GM19043 (cell line): ENCODE measurements at regions not wholly inside any gene's neighbourhood (a gene's known extent, or its start where the extent isn't known, plus 50 kb on each side); places are given as distances from the start of the nearest gene placed in this dataset.

ENCODE experiments used
- ATAC-seq: cut with Tn5 transposase; IDR thresholded peaks from one replicate; pipeline ENCODE4 v1.9.1; 2021; ENCODE audit warnings: low read depth; ENCODE audit not compliant: unreplicated experiment

DNA sequence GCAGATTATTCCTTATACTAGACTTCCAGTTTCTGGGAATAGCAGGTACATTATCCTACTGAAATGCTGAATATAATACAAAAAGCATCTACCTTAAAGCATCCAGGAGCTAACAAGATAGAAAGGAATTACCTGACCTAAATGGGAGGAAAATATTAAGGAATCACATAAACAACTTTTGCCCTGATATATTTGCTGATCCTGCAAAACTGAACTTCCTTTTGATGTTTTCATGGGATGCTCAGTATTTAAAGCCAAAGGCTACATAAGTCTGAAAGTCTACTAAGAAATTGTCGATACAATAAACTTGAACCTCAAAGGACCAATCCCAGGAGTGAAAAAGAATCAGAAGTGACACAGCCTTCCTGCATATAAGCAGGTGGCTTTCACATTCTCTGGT is 85.6 kb upstream of the C1orf21 start:
- ATAC-seq: no peak

DNA sequence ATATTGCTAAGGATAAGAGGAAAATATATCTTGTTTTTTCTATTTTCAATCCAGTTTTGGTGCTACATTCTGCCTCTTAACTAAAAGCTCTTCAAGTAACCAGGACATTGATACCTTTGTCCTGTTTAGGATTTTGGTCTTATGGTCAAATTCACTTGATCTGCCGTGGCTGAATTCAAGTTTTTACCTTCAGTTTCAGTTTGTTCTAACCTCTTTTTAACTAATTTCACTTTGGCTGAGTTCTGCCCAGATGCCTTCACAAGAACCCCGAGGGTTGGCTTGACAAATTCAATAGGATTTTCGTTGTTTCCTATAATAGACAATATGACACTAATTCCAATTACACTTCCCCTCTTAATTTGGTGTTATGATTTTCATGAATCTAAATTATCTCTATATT is 84.5 kb upstream of the C1orf21 start:
- ATAC-seq: no peak

DNA sequence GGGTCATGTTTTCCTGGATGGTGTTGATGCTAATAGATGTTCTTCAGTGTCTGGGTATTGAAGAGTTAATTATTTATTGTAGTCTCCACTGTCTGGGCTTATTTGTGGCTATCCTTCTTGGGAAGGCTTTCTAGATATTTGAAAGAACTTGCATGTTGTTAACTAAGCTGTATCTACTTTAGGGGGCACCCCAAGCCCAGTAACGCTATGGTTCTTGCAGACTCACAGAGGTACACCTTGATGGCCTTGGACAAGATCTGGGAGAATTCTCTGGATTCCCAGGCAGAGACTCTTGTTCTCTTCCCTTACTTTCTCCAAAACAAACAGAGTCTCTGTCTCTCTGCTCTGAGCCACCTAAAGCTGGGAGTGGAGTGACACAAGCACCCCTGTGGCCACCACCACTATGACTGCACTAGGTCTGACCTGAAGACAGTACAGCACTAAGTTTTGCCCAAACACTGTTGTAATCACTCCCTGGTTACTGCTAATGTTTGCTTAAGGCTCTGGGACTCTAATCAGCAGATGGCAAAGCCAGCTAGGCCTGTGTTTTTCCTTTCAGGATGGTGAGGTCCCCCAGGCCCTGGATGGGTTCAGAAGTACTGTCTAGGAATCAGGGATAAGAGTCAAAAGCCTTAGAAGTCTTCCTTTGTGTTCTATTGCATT is 76.5 kb upstream of the C1orf21 start:
- no peak for ATAC-seq

DNA sequence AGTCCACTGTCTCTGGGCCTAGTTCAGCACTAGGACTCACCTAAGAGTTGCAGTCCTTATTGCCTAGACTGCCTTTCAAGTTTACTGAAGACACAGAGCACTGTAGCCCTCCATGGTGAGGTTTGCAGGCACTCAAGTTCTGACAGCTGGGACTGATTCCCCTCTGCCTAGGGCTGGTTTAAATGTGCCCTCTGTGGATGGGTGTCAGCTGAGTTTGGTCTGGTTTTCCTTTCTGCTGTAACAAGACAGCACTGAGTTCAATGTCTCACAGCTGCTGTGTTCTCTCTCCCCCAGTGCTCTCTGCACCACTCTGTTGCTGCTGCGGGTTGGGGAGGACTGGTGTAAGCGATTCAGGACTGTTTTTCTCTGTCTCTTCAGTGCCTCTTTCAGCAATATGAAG is 75.2 kb upstream of the C1orf21 start:
- no peak for ATAC-seq

DNA sequence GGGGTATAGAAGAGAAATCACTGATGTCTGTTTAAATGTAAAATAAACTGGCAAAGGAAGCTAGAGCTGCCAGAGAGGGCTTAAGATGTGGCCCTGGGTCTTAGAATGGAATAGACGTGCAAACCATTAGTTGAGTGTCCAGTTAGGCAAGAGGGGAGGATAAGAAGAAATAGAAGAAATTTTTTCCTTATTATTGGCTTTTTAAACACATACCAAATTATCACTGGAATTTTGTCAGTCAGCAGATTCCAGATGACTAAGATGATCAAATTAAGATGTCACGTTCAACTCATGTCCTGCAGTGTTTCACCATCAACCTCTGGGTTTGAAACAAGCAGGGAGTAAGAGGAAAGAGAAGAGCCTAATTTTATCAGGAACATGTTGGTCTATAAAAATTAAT is 71.6 kb upstream of the C1orf21 start:
- ATAC-seq: no peak

DNA sequence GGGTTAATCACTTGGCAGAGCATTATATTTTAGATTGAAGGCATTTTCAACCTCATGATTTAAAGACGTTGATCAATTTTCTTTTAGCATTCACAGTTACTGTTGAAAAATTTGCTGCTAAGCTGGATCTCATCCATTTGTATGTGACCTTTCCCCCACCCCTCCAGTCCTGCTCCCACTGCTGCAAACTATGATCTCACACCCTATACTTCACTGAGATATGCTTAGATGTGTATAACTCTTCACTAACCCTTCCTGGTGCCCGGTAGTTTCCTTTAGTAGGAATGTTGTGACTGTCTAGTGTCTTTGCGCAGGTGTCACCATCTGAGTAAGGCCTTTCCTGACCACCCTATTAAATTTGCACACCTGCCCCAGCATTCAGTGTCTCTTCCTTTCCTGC is 67.0 kb upstream of the C1orf21 start:
- no peak for ATAC-seq

DNA sequence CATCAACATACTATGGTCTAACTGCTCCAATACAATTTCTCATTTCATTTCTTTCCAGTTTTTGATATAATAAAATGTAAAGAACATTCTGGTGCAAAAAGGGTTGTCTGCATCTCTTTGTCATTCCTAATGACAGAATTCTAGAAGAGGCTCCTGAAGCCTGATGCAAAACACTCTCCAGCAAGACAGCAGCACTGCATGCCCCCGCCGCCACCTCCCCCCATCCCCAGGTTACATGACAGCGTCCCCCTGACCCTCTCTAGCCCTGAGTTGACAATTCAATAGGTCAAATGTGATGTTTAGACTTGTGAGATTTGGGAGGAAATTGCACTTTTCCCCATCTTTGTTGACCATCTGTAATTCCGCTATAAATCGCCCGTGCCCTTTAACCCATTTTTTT is 64.6 kb upstream of the C1orf21 start:
- ATAC-seq: no peak

DNA sequence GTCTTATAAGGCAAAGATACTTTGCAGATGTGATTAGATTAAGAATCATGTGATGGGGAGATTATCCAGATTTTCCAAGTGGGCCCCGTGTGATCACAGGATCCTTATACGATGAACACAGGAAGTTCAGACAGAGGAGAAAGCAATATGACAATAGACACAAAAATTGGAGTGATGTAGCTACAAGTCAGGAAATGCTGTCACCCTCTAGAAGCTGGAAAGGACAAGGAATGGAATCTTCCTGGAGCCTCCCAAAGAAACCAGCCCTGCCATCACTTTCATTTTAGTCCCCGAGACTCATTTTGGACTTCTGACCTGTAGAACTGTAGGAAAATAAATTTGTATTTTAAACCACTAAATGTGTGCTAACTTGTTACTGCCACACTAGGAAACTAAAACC is 61.9 kb upstream of the C1orf21 start:
- no peak for ATAC-seq

DNA sequence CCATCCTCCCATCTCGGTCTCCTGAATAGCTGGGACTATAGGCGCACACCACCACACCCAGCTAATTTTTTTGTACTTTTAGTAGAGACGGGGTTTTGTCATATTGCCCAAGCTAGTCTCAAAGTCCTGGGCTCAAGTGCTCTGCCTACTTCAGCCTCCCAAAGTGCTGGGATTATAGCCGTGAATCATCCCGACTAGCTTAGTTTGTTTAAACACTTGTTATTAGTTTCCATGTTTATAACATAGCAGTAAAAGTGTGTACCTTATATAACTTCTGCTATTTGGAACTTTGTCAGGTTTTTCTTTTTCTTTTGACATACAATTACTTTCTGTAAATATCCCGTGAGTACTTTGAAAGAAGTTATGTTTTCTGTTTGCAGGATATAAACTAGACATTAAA is 60.6 kb upstream of the C1orf21 start:
- no peak for ATAC-seq

DNA sequence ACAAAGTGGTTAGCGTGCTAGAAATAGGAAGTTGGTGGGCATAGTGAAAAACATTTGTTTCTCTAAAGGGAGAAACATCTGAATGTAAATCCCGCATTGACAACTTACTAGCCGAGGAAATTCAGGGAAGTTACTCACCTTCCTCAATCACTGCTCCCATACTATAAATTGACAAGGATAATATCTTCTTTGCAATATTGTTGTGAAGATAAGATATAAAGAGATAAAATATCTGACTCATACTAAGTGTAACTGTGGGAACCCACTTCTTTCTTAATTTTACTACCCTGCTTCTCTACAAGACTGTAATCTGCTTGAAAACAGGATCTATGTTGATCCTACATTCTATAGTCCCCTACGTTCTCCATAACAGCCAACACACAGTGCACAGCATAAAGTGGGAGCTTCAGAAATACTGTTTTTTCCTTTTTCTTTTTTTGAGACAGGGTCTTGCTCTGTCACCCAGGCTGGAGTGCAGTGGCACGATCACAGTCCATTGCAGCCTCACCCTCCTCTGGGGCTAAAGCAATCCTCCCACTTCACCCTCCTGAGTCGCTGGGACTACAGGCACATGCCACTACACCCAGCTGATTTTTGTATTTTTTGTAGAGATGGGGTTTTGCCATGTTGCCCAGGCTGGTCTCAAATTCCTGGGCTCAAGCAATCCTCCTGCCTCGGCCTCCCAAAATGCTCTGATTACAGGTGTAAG is 57.4 kb upstream of the C1orf21 start:
- no peak for ATAC-seq

DNA sequence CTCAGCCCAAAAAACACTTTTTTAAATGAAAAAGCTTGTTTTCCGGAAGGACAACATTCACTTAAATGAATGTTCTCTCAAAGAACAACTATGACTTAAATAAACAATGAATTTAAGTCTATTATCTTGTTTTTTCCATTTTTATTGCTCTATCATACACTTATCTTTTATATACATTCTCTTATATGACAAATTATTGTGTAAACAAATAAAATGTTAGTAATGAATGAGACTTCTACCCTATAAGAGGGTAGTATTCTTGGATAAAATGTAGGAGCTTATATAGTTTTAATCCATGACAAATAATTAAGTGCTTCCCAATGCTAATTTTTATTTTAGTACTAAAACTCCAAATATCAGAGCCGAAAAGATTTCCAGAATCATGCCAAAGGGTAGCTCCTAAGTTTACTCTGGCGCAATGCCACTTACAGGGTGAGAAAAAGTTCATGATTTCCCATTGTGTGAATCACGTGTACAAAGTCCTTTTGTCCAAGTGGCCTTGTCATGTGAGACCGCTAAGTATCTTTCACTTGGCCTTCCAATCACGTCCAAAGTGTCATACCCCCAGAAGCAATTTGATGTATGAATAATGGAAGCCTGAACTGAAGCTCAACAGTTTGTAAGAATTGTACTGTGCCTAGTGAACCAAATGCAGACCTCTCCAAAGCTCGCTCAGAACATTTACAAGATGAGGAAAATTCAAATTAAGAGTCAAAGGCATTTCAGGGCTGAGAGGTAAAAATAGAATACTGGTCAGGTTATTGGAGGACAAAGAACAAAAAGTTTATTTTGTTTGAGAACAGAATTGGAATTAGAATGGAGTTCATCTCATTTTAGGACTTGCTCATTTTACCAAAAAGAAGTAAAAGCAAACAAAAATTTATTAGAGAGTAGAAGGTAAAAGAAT is 56.6 kb upstream of the C1orf21 start:
- ATAC-seq: no peak

DNA sequence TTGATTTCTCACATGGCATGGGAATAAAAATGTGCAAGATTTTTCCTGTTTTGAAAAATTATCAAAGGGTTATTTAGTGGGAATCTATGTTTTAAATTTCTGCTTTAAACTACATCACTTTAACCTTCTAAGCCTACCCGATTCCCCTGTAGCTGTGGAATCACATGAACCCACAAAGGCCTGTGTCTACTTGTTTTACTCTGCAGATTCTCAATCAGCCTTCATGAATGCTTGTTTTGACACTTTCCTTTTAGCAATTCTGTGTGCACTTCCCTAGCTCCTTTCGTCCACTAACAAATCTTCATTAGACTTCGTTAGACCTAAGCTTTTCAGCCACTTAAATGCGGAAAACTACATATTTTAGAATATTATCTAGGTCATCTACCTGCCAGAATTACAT is 56.0 kb upstream of the C1orf21 start:
- ATAC-seq: no peak
